HepG2 (cell line): ENCODE measurements at regions not wholly inside any gene's neighbourhood (a gene's known extent, or its start where the extent isn't known, plus 50 kb on each side); places are given as distances from the start of the nearest gene placed in this dataset.

Source experiments
- CTCF ChIP-seq: sonication (generic); formaldehyde crosslinking; IDR thresholded peaks from 2 replicates; pipeline ENCODE4 v1.5.0; 2020; ENCODE audit warnings: mild to moderate bottlenecking, missing genetic modification reagents, moderate library complexity
- EP300 ChIP-seq, 3 experiments: sonication (generic) in 1 of 3; formaldehyde crosslinking in 1 of 3; IDR thresholded peaks; 2 replicates each; pipeline versions ENCODE4 v1.5.1 to v1.6.1; 2011 to 2020; ENCODE audit warnings: low read depth in 2 of 3, low read length in 2 of 3, borderline replicate concordance in 1 of 3, improper control_type of control experiment in 1 of 3, mild to moderate bottlenecking in 1 of 3, missing genetic modification reagents in 1 of 3, moderate library complexity in 1 of 3
- MAFK ChIP-seq, 2 experiments: IDR thresholded peaks in 1 of 2; conservative IDR thresholded peaks in 1 of 2; 2 replicates each; pipeline ENCODE4 v1.6.1; 2011; ENCODE audit warnings: improper control_type of control experiment in 2 of 2, low read length in 2 of 2
- NFRKB ChIP-seq: fragments of 450-650 bp; IDR thresholded peaks from 2 replicates; pipeline ENCODE4 v1.6.1; 2017
- NR2C2 ChIP-seq: sonication (generic); formaldehyde crosslinking; IDR thresholded peaks from 2 replicates; pipeline ENCODE4 v1.4.0; 2020; ENCODE audit warnings: missing genetic modification reagents, mild to moderate bottlenecking, moderate library complexity, borderline replicate concordance
- POLR2A ChIP-seq, 2 experiments: IDR thresholded peaks; 2 replicates each; pipeline ENCODE4 v1.6.1; 2011; ENCODE audit warnings: low read depth in 2 of 2, low read length in 2 of 2, mild to moderate bottlenecking in 1 of 2, moderate library complexity in 1 of 2; ENCODE audit not compliant: insufficient read depth in 1 of 2
- RAD21 ChIP-seq: fragments of 450-650 bp; formaldehyde crosslinking; IDR thresholded peaks from 2 replicates; pipeline ENCODE4 v1.5.0; 2020; ENCODE audit warnings: mild to moderate bottlenecking
- REST ChIP-seq, 2 experiments: IDR thresholded peaks; 2 replicates each; pipeline ENCODE4 v1.6.1; 2011 to 2012; ENCODE audit warnings: low read length in 2 of 2, borderline replicate concordance in 1 of 2, low read depth in 1 of 2, mild to moderate bottlenecking in 1 of 2, moderate library complexity in 1 of 2
- TCF7L2 ChIP-seq: IDR thresholded peaks from 2 replicates; pipeline ENCODE4 v1.6.1; 2011; ENCODE audit warnings: mild to moderate bottlenecking, low read depth, low read length, moderate library complexity
- ZBTB10 ChIP-seq: sonication (generic); formaldehyde crosslinking; IDR thresholded peaks from 2 replicates; pipeline ENCODE4 v1.4.0; 2020; ENCODE audit warnings: missing genetic modification reagents, borderline replicate concordance
- ZNF687 ChIP-seq: sonication (generic); formaldehyde crosslinking; IDR thresholded peaks from 2 replicates; pipeline ENCODE4 v1.5.1; 2020; ENCODE audit warnings: mild to moderate bottlenecking, missing genetic modification reagents, moderate library complexity
- ZNF839 ChIP-seq: sonication (generic); formaldehyde crosslinking; IDR thresholded peaks from 2 replicates; pipeline ENCODE4 v1.4.0; 2020; ENCODE audit warnings: missing genetic modification reagents, mild to moderate bottlenecking, borderline replicate concordance
- TF ChIP-seq, protein P1 (sequence below): sonication (generic); formaldehyde crosslinking; IDR thresholded peaks from 2 replicates; pipeline ENCODE4 v1.4.0; 2020; ENCODE audit warnings: missing genetic modification reagents
- TF ChIP-seq, protein P2 (sequence below): sonication (generic); formaldehyde crosslinking; IDR thresholded peaks from 2 replicates; pipeline ENCODE4 v1.4.0; 2020; ENCODE audit warnings: missing genetic modification reagents

DNA sequence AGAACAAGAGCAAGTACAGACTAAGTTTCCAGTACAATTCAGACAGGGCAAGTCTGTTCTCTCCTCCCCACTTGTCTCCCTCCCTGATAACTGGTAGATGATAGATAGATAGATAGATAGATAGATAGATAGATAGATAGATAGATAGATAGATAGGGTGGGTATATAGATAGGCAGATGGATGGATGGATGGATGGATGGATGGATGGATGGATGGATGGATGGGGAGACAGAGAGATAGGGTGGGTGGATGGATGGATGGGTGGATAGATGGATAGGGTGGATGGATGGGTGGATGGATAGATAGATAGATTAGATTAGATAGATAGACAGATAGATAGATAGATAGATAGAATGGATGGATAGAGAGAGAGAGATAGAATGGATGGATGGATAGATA is 152.8 kb upstream of the MKLN1 start:
- TF ChIP-seq, protein P1, sequence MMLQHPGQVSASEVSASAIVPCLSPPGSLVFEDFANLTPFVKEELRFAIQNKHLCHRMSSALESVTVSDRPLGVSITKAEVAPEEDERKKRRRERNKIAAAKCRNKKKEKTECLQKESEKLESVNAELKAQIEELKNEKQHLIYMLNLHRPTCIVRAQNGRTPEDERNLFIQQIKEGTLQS (CRISPR knock-in tag) = no peak
- TF ChIP-seq NR2C2 (CRISPR knock-in tag) = no peak
- TF ChIP-seq POLR2A (IDR thresholded peaks at IDR 0.05; ENCODE audit: insufficient read depth in 1 of 2, low read depth in 2 of 2, low read length in 2 of 2) = no peak
- TF ChIP-seq CTCF = no peak
- no peak for TF ChIP-seq MAFK (conservative IDR thresholded peaks at IDR 0.05 in 1 of 2, IDR thresholded peaks at IDR 0.05 in 1 of 2; ENCODE audit: low read length in 2 of 2)
- TF ChIP-seq RAD21 (CRISPR knock-in tag) = no peak
- no peak for TF ChIP-seq NFRKB
- TF ChIP-seq TCF7L2 = no peak
- TF ChIP-seq ZBTB10 (CRISPR knock-in tag) = no peak
- TF ChIP-seq REST (IDR thresholded peaks at IDR 0.05; ENCODE audit: borderline replicate concordance in 1 of 2, low read depth in 1 of 2, low read length in 2 of 2) = no peak
- no peak for TF ChIP-seq ZNF839
- TF ChIP-seq, protein P2, sequence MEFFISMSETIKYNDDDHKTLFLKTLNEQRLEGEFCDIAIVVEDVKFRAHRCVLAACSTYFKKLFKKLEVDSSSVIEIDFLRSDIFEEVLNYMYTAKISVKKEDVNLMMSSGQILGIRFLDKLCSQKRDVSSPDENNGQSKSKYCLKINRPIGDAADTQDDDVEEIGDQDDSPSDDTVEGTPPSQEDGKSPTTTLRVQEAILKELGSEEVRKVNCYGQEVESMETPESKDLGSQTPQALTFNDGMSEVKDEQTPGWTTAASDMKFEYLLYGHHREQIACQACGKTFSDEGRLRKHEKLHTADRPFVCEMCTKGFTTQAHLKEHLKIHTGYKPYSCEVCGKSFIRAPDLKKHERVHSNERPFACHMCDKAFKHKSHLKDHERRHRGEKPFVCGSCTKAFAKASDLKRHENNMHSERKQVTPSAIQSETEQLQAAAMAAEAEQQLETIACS (CRISPR knock-in tag) = no peak
- TF ChIP-seq ZNF687 (CRISPR knock-in tag) = no peak
- no peak for TF ChIP-seq EP300 (IDR thresholded peaks at IDR 0.05; ENCODE audit: low read depth in 2 of 2, low read length in 2 of 2)
- TF ChIP-seq EP300 (CRISPR knock-in tag; IDR thresholded peaks at IDR 0.05; ENCODE audit: borderline replicate concordance) = no peak
